SK-N-SH (cell line): ENCODE measurements at regions not wholly inside any gene's neighbourhood (a gene's known extent, or its start where the extent isn't known, plus 50 kb on each side); places are given as distances from the start of the nearest gene placed in this dataset.

ENCODE experiments used
- CTCF ChIA-PET: fragments of 300-600, 350-600 bp; formaldehyde crosslinking; extraction: SDS; loops from one replicate; lab custom pipeline; 2021; lab: Yijun Ruan, JAX
- POLR2A ChIA-PET: fragments of 350-600 bp; sonication (Branson Sonifier 250); formaldehyde crosslinking; extraction: SDS; loops from one replicate; lab custom pipeline; 2020; ENCODE audit warnings: antibody characterized with exemption, inconsistent platforms; lab: Yijun Ruan, JAX
- DNase-seq: peaks from one replicate; pipeline ENCODE4 v3.0.0; 2012
- H2AFZ ChIP-seq: fragments of 200-600 bp; sonication (generic); 2 replicates; pipeline ENCODE4 v1.8.1; 2016; ENCODE audit warnings: antibody characterized with exemption, mild to moderate bottlenecking, low read depth
- H3F3A ChIP-seq: fragments of 200-600 bp; sonication (generic); replicated peaks from 2 replicates; pipeline ENCODE3; 2016; ENCODE audit warnings: antibody characterized with exemption, mild to moderate bottlenecking; ENCODE audit not compliant: insufficient read depth
- H3K27ac ChIP-seq, 2 experiments: fragments of 200-500 bp in 1 of 2; fragments of 200-600 bp in 1 of 2; sonication (Bioruptor generic) in 1 of 2; sonication (generic), shearing (Covaris generic) in 1 of 2; 2 replicates each; pipeline versions ENCODE4 v1.5.1 to v1.6.1; 2014 to 2016; ENCODE audit warnings: low read depth in 2 of 2, inconsistent platforms in 1 of 2, low read length in 1 of 2, mild to moderate bottlenecking in 1 of 2, mixed read lengths in 1 of 2
- H3K27me3 ChIP-seq: fragments of 200-600 bp; sonication (generic), shearing (Covaris generic); 2 replicates; pipeline ENCODE4 v1.6.1; 2016; ENCODE audit warnings: mixed run types; ENCODE audit not compliant: insufficient read depth
- H3K36me3 ChIP-seq, 2 experiments: fragments of 200-500 bp in 1 of 2; fragments of 200-600 bp in 1 of 2; sonication (Bioruptor generic) in 1 of 2; sonication (generic) in 1 of 2; replicated peaks in 1 of 2; 2 replicates each; pipeline versions ENCODE3 to v1.5.1; 2014 to 2016; ENCODE audit warnings: low read length in 1 of 2, mild to moderate bottlenecking in 1 of 2; ENCODE audit not compliant: insufficient read depth in 2 of 2, control insufficient read depth in 1 of 2
- H3K4me1 ChIP-seq, 2 experiments: fragments of 200-500 bp in 1 of 2; fragments of 200-600 bp in 1 of 2; sonication (Bioruptor generic) in 1 of 2; sonication (generic), shearing (Covaris generic) in 1 of 2; 2 replicates each; pipeline versions ENCODE4 v1.5.1 to v1.6.1; 2014 to 2016; ENCODE audit warnings: low read depth in 1 of 2, low read length in 1 of 2, mixed run types in 1 of 2; ENCODE audit not compliant: insufficient read depth in 2 of 2, control insufficient read depth in 1 of 2
- H3K4me2 ChIP-seq: fragments of 200-600 bp; sonication (generic), shearing (Covaris generic); 2 replicates; pipeline ENCODE4 v1.6.1; 2017; ENCODE audit warnings: mixed run types
- H3K4me3 ChIP-seq, 2 experiments: fragments of 200-500 bp in 1 of 2; fragments of 200-600 bp in 1 of 2; sonication (Bioruptor generic) in 1 of 2; sonication (generic), shearing (Covaris generic) in 1 of 2; 2 replicates each; pipeline versions ENCODE4 v1.5.1 to v1.8.1; 2014 to 2016; ENCODE audit warnings: low read depth in 2 of 2, inconsistent platforms in 1 of 2, low read length in 1 of 2, mild to moderate bottlenecking in 1 of 2, mixed read lengths in 1 of 2, moderate library complexity in 1 of 2
- H3K79me2 ChIP-seq: fragments of 200-600 bp; sonication (generic); 2 replicates; pipeline ENCODE4 v1.8.1; 2017; ENCODE audit warnings: mild to moderate bottlenecking; ENCODE audit not compliant: insufficient read depth
- H3K9ac ChIP-seq: fragments of 200-600 bp; sonication (generic); 2 replicates; pipeline ENCODE4 v1.6.1; 2017; ENCODE audit warnings: mixed run types
- H3K9me2 ChIP-seq: fragments of 200-600 bp; sonication (generic); 2 replicates; pipeline ENCODE4 v1.6.1; 2017; ENCODE audit warnings: mixed run types
- H3K9me3 ChIP-seq: fragments of 200-600 bp; sonication (generic); 2 replicates; pipeline ENCODE4 v1.6.1; 2017; ENCODE audit warnings: mixed run types, mild to moderate bottlenecking, moderate library complexity
- H4K20me1 ChIP-seq: fragments of 200-600 bp; sonication (generic); 2 replicates; pipeline ENCODE4 v1.6.1; 2017; ENCODE audit warnings: mild to moderate bottlenecking, mixed run types; ENCODE audit not compliant: insufficient read depth
- EZH2phosphoT487 ChIP-seq: fragments of 200-600 bp; sonication (generic); IDR thresholded peaks from 2 replicates; pipeline ENCODE4 v1.6.1; 2017; ENCODE audit warnings: low read depth, mixed run types, mild to moderate bottlenecking, antibody characterized with exemption, moderate library complexity, borderline replicate concordance
- FOXJ3 ChIP-seq: sonication (generic); formaldehyde crosslinking; IDR thresholded peaks from 2 replicates; pipeline ENCODE4 v1.5.1; 2020; ENCODE audit warnings: mild to moderate bottlenecking, missing genetic modification reagents
- FOXM1 ChIP-seq: IDR thresholded peaks from 2 replicates; pipeline ENCODE4 v1.4.0; 2012; ENCODE audit warnings: low read depth, mild to moderate bottlenecking
- WGBS: methylation state at CpG from one replicate; pipeline ENCODE4 v1.1.6; 2017; ENCODE audit warnings: low lambda C conversion rate; 5-methylcytosine and 5-hydroxymethylcytosine counted together
- TF ChIP-seq, protein P1 (sequence below): IDR thresholded peaks from 2 replicates; pipeline ENCODE4 v1.4.0; 2012; ENCODE audit warnings: low read depth, borderline replicate concordance
- TF ChIP-seq, protein P2 (sequence below): fragments of 150-350 bp; IDR thresholded peaks from 2 replicates; pipeline ENCODE4 v1.6.1; 2016; ENCODE audit warnings: mild to moderate bottlenecking, low read depth, low read length
- TF ChIP-seq, protein P3 (sequence below): IDR thresholded peaks from 2 replicates; pipeline ENCODE4 v1.6.1; 2012; ENCODE audit warnings: mild to moderate bottlenecking, low read depth, low read length, moderate library complexity
- TF ChIP-seq, protein P4 (sequence below): fragments of 150-350 bp; IDR thresholded peaks from 2 replicates; pipeline ENCODE4 v1.6.1; 2017; ENCODE audit warnings: antibody characterized with exemption, low read length, low read depth, borderline replicate concordance
- TF ChIP-seq, protein P5 (sequence below): IDR thresholded peaks from 2 replicates; pipeline ENCODE4; 2012
- TF ChIP-seq, protein P6 (sequence below): IDR thresholded peaks from 2 replicates; pipeline ENCODE4 v1.4.0; 2012; ENCODE audit warnings: low read depth, borderline replicate concordance
- TF ChIP-seq, protein P7 (sequence below): IDR thresholded peaks from 2 replicates; pipeline ENCODE4 v1.4.0; 2012; ENCODE audit warnings: low read depth
- TF ChIP-seq, protein P8 (sequence below): fragments of 200-600 bp; sonication (generic); IDR thresholded peaks from 2 replicates; pipeline ENCODE4 v1.6.1; 2017; ENCODE audit warnings: antibody characterized with exemption, mild to moderate bottlenecking, moderate library complexity

DNA sequence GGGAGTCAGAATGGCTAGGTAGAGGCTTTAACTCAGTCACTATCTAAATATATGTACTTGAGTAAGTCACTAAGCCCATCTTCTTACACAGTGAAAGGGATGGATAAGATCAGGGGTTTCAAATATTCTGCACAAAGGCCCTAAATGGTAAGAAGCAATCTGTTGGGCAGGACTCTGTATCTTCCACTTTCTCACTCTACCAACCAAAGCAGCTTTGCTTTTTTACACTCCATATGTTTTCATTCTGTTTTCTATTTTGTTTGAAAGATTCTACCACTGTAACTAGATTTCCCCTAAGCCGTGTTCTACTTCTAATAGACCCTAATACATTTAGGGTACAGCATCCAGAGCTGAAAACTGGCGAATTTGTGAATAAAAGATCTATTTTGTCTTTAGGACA lies 477.5 kb upstream of the NMUR2 start:
- DNase-seq: no peak
- Histone ChIP-seq H3K9ac (no peak overlapping the region), H3K4me3 (no peak overlapping the region), H3K27me3 (no peaks in the 10 kb centered on the region), H3K4me2 (no peak overlapping the region), H3K4me1 (no peaks in the 10 kb centered on the region), H3K36me3 (no peaks in the 10 kb centered on the region), H3K9me3 (no peaks in the 10 kb centered on the region), H3K79me2 (no peaks in the 10 kb centered on the region), H3K9me2 (no peaks in the 10 kb centered on the region), H3F3A (no peaks in the 10 kb centered on the region), H2AFZ (no peak overlapping the region), H4K20me1 (no peaks in the 10 kb centered on the region), H3K27ac (no peak overlapping the region)
- no peak for TF ChIP-seq FOXJ3 (CRISPR knock-in tag)
- TF ChIP-seq, protein P1, sequence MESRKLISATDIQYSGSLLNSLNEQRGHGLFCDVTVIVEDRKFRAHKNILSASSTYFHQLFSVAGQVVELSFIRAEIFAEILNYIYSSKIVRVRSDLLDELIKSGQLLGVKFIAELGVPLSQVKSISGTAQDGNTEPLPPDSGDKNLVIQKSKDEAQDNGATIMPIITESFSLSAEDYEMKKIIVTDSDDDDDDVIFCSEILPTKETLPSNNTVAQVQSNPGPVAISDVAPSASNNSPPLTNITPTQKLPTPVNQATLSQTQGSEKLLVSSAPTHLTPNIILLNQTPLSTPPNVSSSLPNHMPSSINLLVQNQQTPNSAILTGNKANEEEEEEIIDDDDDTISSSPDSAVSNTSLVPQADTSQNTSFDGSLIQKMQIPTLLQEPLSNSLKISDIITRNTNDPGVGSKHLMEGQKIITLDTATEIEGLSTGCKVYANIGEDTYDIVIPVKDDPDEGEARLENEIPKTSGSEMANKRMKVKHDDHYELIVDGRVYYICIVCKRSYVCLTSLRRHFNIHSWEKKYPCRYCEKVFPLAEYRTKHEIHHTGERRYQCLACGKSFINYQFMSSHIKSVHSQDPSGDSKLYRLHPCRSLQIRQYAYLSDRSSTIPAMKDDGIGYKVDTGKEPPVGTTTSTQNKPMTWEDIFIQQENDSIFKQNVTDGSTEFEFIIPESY: no peak
- TF ChIP-seq, protein P2, sequence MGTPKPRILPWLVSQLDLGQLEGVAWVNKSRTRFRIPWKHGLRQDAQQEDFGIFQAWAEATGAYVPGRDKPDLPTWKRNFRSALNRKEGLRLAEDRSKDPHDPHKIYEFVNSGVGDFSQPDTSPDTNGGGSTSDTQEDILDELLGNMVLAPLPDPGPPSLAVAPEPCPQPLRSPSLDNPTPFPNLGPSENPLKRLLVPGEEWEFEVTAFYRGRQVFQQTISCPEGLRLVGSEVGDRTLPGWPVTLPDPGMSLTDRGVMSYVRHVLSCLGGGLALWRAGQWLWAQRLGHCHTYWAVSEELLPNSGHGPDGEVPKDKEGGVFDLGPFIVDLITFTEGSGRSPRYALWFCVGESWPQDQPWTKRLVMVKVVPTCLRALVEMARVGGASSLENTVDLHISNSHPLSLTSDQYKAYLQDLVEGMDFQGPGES: no peak
- TF ChIP-seq, protein P3, sequence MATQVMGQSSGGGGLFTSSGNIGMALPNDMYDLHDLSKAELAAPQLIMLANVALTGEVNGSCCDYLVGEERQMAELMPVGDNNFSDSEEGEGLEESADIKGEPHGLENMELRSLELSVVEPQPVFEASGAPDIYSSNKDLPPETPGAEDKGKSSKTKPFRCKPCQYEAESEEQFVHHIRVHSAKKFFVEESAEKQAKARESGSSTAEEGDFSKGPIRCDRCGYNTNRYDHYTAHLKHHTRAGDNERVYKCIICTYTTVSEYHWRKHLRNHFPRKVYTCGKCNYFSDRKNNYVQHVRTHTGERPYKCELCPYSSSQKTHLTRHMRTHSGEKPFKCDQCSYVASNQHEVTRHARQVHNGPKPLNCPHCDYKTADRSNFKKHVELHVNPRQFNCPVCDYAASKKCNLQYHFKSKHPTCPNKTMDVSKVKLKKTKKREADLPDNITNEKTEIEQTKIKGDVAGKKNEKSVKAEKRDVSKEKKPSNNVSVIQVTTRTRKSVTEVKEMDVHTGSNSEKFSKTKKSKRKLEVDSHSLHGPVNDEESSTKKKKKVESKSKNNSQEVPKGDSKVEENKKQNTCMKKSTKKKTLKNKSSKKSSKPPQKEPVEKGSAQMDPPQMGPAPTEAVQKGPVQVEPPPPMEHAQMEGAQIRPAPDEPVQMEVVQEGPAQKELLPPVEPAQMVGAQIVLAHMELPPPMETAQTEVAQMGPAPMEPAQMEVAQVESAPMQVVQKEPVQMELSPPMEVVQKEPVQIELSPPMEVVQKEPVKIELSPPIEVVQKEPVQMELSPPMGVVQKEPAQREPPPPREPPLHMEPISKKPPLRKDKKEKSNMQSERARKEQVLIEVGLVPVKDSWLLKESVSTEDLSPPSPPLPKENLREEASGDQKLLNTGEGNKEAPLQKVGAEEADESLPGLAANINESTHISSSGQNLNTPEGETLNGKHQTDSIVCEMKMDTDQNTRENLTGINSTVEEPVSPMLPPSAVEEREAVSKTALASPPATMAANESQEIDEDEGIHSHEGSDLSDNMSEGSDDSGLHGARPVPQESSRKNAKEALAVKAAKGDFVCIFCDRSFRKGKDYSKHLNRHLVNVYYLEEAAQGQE: no peak
- TF ChIP-seq, protein P4, sequence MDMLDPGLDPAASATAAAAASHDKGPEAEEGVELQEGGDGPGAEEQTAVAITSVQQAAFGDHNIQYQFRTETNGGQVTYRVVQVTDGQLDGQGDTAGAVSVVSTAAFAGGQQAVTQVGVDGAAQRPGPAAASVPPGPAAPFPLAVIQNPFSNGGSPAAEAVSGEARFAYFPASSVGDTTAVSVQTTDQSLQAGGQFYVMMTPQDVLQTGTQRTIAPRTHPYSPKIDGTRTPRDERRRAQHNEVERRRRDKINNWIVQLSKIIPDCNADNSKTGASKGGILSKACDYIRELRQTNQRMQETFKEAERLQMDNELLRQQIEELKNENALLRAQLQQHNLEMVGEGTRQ: no peak
- TF ChIP-seq, protein P5, sequence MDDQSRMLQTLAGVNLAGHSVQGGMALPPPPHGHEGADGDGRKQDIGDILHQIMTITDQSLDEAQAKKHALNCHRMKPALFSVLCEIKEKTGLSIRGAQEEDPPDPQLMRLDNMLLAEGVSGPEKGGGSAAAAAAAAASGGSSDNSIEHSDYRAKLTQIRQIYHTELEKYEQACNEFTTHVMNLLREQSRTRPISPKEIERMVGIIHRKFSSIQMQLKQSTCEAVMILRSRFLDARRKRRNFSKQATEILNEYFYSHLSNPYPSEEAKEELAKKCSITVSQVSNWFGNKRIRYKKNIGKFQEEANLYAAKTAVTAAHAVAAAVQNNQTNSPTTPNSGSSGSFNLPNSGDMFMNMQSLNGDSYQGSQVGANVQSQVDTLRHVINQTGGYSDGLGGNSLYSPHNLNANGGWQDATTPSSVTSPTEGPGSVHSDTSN: no peak
- TF ChIP-seq, protein P6, sequence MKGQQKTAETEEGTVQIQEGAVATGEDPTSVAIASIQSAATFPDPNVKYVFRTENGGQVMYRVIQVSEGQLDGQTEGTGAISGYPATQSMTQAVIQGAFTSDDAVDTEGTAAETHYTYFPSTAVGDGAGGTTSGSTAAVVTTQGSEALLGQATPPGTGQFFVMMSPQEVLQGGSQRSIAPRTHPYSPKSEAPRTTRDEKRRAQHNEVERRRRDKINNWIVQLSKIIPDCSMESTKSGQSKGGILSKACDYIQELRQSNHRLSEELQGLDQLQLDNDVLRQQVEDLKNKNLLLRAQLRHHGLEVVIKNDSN: no peak
- no peak for TF ChIP-seq EZH2phosphoT487
- TF ChIP-seq, protein P7, sequence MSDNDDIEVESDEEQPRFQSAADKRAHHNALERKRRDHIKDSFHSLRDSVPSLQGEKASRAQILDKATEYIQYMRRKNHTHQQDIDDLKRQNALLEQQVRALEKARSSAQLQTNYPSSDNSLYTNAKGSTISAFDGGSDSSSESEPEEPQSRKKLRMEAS: no peak
- TF ChIP-seq, protein P8, sequence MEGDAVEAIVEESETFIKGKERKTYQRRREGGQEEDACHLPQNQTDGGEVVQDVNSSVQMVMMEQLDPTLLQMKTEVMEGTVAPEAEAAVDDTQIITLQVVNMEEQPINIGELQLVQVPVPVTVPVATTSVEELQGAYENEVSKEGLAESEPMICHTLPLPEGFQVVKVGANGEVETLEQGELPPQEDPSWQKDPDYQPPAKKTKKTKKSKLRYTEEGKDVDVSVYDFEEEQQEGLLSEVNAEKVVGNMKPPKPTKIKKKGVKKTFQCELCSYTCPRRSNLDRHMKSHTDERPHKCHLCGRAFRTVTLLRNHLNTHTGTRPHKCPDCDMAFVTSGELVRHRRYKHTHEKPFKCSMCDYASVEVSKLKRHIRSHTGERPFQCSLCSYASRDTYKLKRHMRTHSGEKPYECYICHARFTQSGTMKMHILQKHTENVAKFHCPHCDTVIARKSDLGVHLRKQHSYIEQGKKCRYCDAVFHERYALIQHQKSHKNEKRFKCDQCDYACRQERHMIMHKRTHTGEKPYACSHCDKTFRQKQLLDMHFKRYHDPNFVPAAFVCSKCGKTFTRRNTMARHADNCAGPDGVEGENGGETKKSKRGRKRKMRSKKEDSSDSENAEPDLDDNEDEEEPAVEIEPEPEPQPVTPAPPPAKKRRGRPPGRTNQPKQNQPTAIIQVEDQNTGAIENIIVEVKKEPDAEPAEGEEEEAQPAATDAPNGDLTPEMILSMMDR: no peak
- no peak for TF ChIP-seq FOXM1
- ChIA-PET POLR2A (no interaction called here), CTCF (no interaction called here)
- WGBS: 1% methylated on average over 2 of the region's 2 CpGs
